DMS114 treated with DMSO at 0.1 percent for 48 hours (cell line): ENCODE measurements at regions not wholly inside any gene's neighbourhood (a gene's known extent, or its start where the extent isn't known, plus 50 kb on each side); places are given as distances from the start of the nearest gene placed in this dataset.
"Not testable (repeated sequence)": the region's sequence is repeated elsewhere in the genome, so short reads cannot be mapped to it uniquely, and the experiment has no call there.

Experiments
- DNase-seq: peaks from one replicate; lab custom pipeline; 2025; ENCODE audit not compliant: unreplicated experiment; lab: John Stamatoyannopoulos, UW

GRCh38 chr2:36302911-36303310 lies 52.7 kb upstream of the CRIM1 start:
- DNase-seq = no peak

GRCh38 chr2:36301843-36302242 lies 53.7 kb upstream of the CRIM1 start:
- no peak for DNase-seq

GRCh38 chr2:36300697-36301096 lies 54.9 kb upstream of the CRIM1 start:
- no peak for DNase-seq

GRCh38 chr2:36296798-36297197 lies 58.8 kb upstream of the CRIM1 start:
- DNase-seq = no peak

GRCh38 chr2:36294316-36294721 lies 61.3 kb upstream of the CRIM1 start:
- no peak for DNase-seq

- no peak for DNase-seq
Measured at GRCh38 chr2:36290306-36290856, 65.2 kb upstream of the CRIM1 start.

GRCh38 chr2:36289731-36290130 lies 65.8 kb upstream of the CRIM1 start:
- no peak for DNase-seq

GRCh38 chr2:36287363-36288275 lies 68.0 kb upstream of the CRIM1 start:
- no peak for DNase-seq

- not testable (repeated sequence) for DNase-seq
Measured at GRCh38 chr2:36279506-36279905, 76.1 kb upstream of the CRIM1 start.

GRCh38 chr2:36277881-36278523 lies 77.6 kb upstream of the CRIM1 start:
- no peak for DNase-seq

- no peak for DNase-seq
Measured at GRCh38 chr2:36277146-36277808, 78.3 kb upstream of the CRIM1 start.

GRCh38 chr2:36271266-36271665 lies 84.3 kb upstream of the CRIM1 start:
- DNase-seq = no peak

- DNase-seq = no peak
Measured at GRCh38 chr2:36270758-36271157, 84.8 kb upstream of the CRIM1 start.

- DNase-seq = no peak
Measured at GRCh38 chr2:36267194-36267593, 88.4 kb upstream of the CRIM1 start.

GRCh38 chr2:36266536-36267121 lies 88.9 kb upstream of the CRIM1 start:
- DNase-seq = no peak

- no peak for DNase-seq
Measured at GRCh38 chr2:36262581-36262980, 93.0 kb upstream of the CRIM1 start.

GRCh38 chr2:36255863-36256262 lies 99.7 kb upstream of the CRIM1 start:
- DNase-seq = no peak

GRCh38 chr2:36253086-36253485 lies 102.5 kb upstream of the CRIM1 start:
- no peak for DNase-seq

GRCh38 chr2:36246320-36246990 lies 109.1 kb upstream of the CRIM1 start:
- no peak for DNase-seq

- no peak for DNase-seq
Measured at GRCh38 chr2:36245651-36246050, 109.9 kb upstream of the CRIM1 start.

- no peak for DNase-seq
Measured at GRCh38 chr2:36238106-36238505, 117.5 kb upstream of the CRIM1 start.
